GM18870 (cell line): ENCODE measurements at regions not wholly inside any gene's neighbourhood (a gene's known extent, or its start where the extent isn't known, plus 50 kb on each side); places are given as distances from the start of the nearest gene placed in this dataset.

Experiments
- ATAC-seq: cut with Tn5 transposase; IDR thresholded peaks from one replicate; pipeline ENCODE4 v1.9.1; 2021; ENCODE audit warnings: moderate library complexity; ENCODE audit not compliant: unreplicated experiment

- ATAC-seq = no peak
Measured at GRCh38 chr6:19440531-19440930, 396.6 kb upstream of the ID4 start.

- no peak for ATAC-seq
Measured at GRCh38 chr6:19443411-19443810, 393.8 kb upstream of the ID4 start.

- no peak for ATAC-seq
Measured at GRCh38 chr6:19444041-19444440, 393.1 kb upstream of the ID4 start.

- ATAC-seq = no peak
Measured at GRCh38 chr6:19444481-19444880, 392.7 kb upstream of the ID4 start.

- no peak for ATAC-seq
Measured at GRCh38 chr6:19446570-19446969, 390.6 kb upstream of the ID4 start.

- no peak for ATAC-seq
Measured at GRCh38 chr6:19450651-19451050, 386.5 kb upstream of the ID4 start.

GRCh38 chr6:19452495-19452894, 384.7 kb upstream of the ID4 start:
- no peak for ATAC-seq

GRCh38 chr6:19454001-19454720, 383.0 kb upstream of the ID4 start:
- ATAC-seq = no peak

- no peak for ATAC-seq
Measured at GRCh38 chr6:19454721-19455392, 382.3 kb upstream of the ID4 start.

- no peak for ATAC-seq
Measured at GRCh38 chr6:19463250-19463649, 373.9 kb upstream of the ID4 start.

- no peak for ATAC-seq
Measured at GRCh38 chr6:19463925-19464324, 373.2 kb upstream of the ID4 start.

GRCh38 chr6:19465256-19465655, 371.9 kb upstream of the ID4 start:
- no peak for ATAC-seq

- no peak for ATAC-seq
Measured at GRCh38 chr6:19465760-19466159, 371.4 kb upstream of the ID4 start.

GRCh38 chr6:19470333-19470732, 366.8 kb upstream of the ID4 start:
- no peak for ATAC-seq

GRCh38 chr6:19472153-19472552, 365.0 kb upstream of the ID4 start:
- ATAC-seq = no peak

- no peak for ATAC-seq
Measured at GRCh38 chr6:19472850-19473249, 364.3 kb upstream of the ID4 start.

- no peak for ATAC-seq
Measured at GRCh38 chr6:19477563-19477962, 359.6 kb upstream of the ID4 start.

- no peak for ATAC-seq
Measured at GRCh38 chr6:19478273-19478672, 358.9 kb upstream of the ID4 start.

- no peak for ATAC-seq
Measured at GRCh38 chr6:19478992-19479391, 358.2 kb upstream of the ID4 start.

GRCh38 chr6:19479551-19479950, 357.6 kb upstream of the ID4 start:
- ATAC-seq = no peak

GRCh38 chr6:19492636-19493405, 344.3 kb upstream of the ID4 start:
- ATAC-seq = no peak

GRCh38 chr6:19501737-19502245, 335.4 kb upstream of the ID4 start:
- ATAC-seq = no peak
